ENCODE measurements at regions not wholly inside any gene's neighbourhood (a gene's known extent, or its start where the extent isn't known, plus 50 kb on each side); places are given as distances from the start of the nearest gene placed in this dataset.

GRCh38 chr12:94037444-94037843 is 110.9 kb upstream of the PLXNC1 start:
- TF ChIP-seq CTCF (IDR thresholded peaks at IDR 0.05; ENCODE audit: low read depth, low read length): no peak
- TF ChIP-seq EZH2phosphoT487 (IDR thresholded peaks at IDR 0.05; ENCODE audit: low read depth): no peak
